NCI-H748 treated with DMSO at 0.1 percent for 48 hours (cell line): ENCODE measurements at regions not wholly inside any gene's neighbourhood (a gene's known extent, or its start where the extent isn't known, plus 50 kb on each side); places are given as distances from the start of the nearest gene placed in this dataset.

ENCODE experiments used
- DNase-seq: peaks from one replicate; lab custom pipeline; 2025; lab: John Stamatoyannopoulos, UW

DNA sequence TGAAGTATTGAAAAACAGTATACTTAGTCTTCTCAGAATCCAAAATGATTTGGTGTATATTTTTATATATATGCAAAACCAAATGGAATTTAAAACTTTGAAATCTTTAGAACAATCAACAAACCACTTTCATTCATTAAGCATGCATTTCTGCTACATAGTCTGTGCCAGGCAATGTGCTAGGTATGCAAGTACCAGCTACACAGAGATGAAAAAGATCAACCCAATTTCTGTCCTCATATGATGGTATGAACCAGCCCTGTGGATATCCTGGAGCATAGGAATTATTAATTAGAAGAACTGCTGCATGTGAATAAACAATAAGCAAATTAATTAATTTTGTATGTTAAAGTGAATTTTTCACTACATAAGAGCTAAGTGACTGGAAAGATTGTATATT is 51.2 kb upstream of the RTN4 start:
- no peak for DNase-seq

DNA sequence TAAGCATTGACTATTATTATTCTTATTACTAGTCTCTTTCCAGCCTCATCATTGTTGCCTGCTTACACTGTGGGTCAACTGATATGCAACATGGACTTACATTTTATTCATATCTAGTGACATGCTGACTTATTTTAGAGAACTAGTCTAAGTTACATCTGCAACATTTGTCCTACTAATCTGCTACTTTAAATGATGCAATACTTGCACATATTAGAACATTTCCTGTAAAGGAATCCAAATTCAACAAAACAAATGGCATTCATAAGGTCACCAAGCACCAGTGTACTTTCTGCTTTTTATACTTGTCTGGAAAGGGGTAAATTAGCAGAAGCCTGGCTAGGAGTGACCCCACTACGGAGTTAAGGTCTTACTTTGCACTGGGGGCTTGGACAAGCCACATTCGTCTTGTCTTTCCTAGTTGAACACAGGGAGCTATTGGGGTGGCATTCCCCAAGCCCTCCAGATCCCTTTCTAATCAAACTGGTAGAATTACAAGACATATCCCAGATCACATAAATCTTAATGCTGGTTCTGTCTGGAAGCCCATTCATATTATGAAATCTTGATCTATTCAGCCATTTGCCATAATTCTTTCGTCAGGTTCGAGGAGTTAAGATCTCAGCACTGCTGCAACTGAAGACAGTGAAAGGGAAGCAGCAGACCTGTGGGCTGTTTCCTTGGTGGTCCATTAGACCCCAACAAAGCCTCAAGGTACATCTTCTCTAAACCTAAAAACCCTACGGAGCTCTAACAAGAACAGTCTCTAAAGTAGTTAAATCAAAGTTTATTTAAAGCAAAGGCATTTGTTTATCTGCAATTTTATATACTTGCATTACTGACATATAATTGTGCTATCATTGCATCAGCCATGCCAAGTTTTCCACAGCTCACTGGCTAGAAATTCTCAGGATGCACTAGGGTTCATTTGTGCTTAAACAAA is 49.9 kb upstream of the RTN4 start:
- no peak for DNase-seq
